ENCODE measurements at regions not wholly inside any gene's neighbourhood (a gene's known extent, or its start where the extent isn't known, plus 50 kb on each side); places are given as distances from the start of the nearest gene placed in this dataset.
"Not testable (repeated sequence)": the region's sequence is repeated elsewhere in the genome, so short reads cannot be mapped to it uniquely, and the experiment has no call there.

- not testable (repeated sequence) for H3K27me3 Mint-ChIP-seq; ATAC-seq (ENCODE audit: low read depth); H3K27ac Mint-ChIP-seq; DNase-seq (ENCODE audit: low spot score in 2 of 2); H3K9me3 Mint-ChIP-seq
- Mint-ChIP-seq H3K4me3 (peak overlapping the region; percentile 14), H3K4me1 (peaks cover 17% of the 10 kb centered on the region), H3K36me3 (peaks cover 17% of the 10 kb centered on the region)
Observed at GRCh38 chr22:22296047-22296446, 51.5 kb downstream of the VPREB1 start.

DNA sequence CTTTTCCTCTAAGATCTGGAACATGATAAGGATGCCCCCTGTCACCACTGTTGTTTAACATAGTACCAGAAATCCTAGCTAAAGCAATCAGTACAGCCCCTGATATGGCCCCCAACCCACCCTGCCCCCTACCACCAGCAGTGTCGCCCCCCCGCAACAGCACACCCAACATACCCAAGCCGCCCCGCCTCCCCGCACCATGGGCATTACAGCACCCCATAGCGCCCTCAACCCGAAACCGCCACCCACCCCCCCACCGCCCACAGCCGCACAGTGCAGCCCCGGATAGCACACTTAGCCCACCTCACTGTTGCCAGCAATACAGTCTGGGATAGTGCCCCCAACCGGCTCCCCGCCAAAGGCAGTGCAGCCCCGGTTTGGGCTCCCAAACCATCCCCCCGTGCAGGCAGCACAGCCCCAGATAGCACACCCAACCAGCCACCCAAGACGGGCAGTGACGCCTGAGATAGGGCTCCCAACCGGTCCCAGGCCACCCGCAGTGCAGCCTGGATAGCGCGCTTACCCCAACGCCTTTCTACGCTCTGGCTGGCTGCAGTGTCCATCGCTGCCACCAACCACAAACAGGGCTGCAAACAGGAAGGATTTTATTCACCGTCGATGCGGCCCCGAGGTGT, 52.7 kb downstream of the VPREB1 start:
- Mint-ChIP-seq H3K36me3 (peaks cover 14% of the 10 kb centered on the region), H3K27ac (peak overlapping the region; percentile 87), H3K4me1 (peaks cover 18% of the 10 kb centered on the region), H3K4me3 (peak overlapping the region; percentile 95)
- H3K9me3 Mint-ChIP-seq; DNase-seq (ENCODE audit: low spot score in 2 of 2); H3K27me3 Mint-ChIP-seq: not testable (repeated sequence)
- ATAC-seq (ENCODE audit: low read depth): peak; percentile 6

- ATAC-seq (ENCODE audit: low read depth): peak; percentile 96
Observed at GRCh38 chr22:22297794-22298653, 53.4 kb downstream of the VPREB1 start.

DNA sequence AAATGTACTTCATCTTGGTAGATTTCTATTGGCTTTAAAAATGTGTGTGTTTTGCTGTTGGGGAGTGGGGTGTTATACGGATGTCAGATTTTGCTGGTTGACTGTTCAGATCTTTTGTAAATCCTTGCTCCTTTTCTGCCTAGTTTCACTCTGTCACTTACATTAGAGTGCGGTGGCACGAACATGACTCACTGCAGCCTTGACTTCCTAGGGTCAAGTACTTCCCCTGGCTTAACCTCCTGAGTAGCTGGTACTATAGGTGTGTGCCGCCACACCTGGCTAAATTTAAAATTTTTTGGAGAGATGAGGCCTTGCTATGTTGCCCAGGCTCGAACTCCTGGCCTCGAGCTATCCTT, 54.0 kb downstream of the VPREB1 start:
- DNase-seq (ENCODE audit: low spot score in 2 of 2); H3K27me3 Mint-ChIP-seq; H3K36me3 Mint-ChIP-seq; ATAC-seq (ENCODE audit: low read depth); H3K27ac Mint-ChIP-seq; H3K9me3 Mint-ChIP-seq: not testable (repeated sequence)
- H3K4me1 Mint-ChIP-seq: peaks cover 14% of the 10 kb centered on the region
- H3K4me3 Mint-ChIP-seq: peak overlapping the region; percentile 95

More at GRCh38 chr22:22297794-22298653, 53.4 kb downstream of the VPREB1 start:
- H3K4me3 Mint-ChIP-seq: peak overlapping the region; percentile 95
- not testable (repeated sequence) for H3K27me3 Mint-ChIP-seq, H3K9me3 Mint-ChIP-seq
- H3K36me3 Mint-ChIP-seq: peaks cover 14% of the 10 kb centered on the region
- peak; percentile 81 to 85 for DNase-seq (ENCODE audit: low spot score in 2 of 2)
- peaks cover 18% of the 10 kb centered on the region for H3K4me1 Mint-ChIP-seq
- peak overlapping the region; percentile 87 for H3K27ac Mint-ChIP-seq

- not testable (repeated sequence) for H3K4me3 Mint-ChIP-seq; DNase-seq (ENCODE audit: low spot score in 2 of 2); H3K27me3 Mint-ChIP-seq; ATAC-seq (ENCODE audit: low read depth); H3K27ac Mint-ChIP-seq; H3K9me3 Mint-ChIP-seq
- peaks cover 14% of the 10 kb centered on the region for H3K36me3 Mint-ChIP-seq
- peaks cover 15% of the 10 kb centered on the region for H3K4me1 Mint-ChIP-seq
Observed at GRCh38 chr22:22300511-22300910, 55.9 kb downstream of the VPREB1 start.

GRCh38 chr22:22300946-22301345, 56.4 kb downstream of the VPREB1 start:
- peaks cover 17% of the 10 kb centered on the region for H3K36me3 Mint-ChIP-seq
- ATAC-seq (ENCODE audit: low read depth); DNase-seq (ENCODE audit: low spot score in 2 of 2); H3K9me3 Mint-ChIP-seq; H3K27ac Mint-ChIP-seq; H3K4me3 Mint-ChIP-seq; H3K27me3 Mint-ChIP-seq: not testable (repeated sequence)
- peaks cover 15% of the 10 kb centered on the region for H3K4me1 Mint-ChIP-seq

DNA sequence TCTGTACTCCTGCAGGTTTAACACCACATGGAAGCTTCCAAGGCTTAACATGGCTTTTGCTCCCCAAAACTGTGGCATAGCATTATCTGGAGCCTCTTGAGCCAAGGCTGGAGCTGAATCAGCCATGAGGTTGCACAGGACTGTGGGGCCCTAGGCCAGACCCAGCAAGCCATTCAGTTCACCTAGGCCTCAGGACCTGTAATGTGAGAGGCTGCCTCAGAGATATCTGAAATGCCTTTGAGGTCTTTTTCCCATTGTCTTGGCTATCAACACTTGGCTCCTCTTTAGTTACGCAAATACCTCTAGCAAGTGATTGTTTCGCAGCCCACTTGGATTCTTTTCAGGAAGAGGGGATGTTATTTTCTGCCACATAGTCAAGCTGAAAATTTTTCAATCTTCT, 72.0 kb downstream of the VPREB1 start:
- peaks cover 40% of the 10 kb centered on the region for H3K36me3 Mint-ChIP-seq
- DNase-seq (ENCODE audit: low spot score in 2 of 2) (no peak), ATAC-seq (ENCODE audit: low read depth) (no peak)
- peaks cover 6% of the 10 kb centered on the region for H3K4me1 Mint-ChIP-seq
- H3K27me3 Mint-ChIP-seq: no peaks in the 10 kb centered on the region
- H3K4me3 Mint-ChIP-seq: no peak overlapping the region
- no peaks in the 10 kb centered on the region for H3K9me3 Mint-ChIP-seq
- no peak overlapping the region for H3K27ac Mint-ChIP-seq

GRCh38 chr22:22318723-22319465, 74.3 kb downstream of the VPREB1 start:
- no peaks in the 10 kb centered on the region for H3K9me3 Mint-ChIP-seq
- H3K27ac Mint-ChIP-seq: peak overlapping the region; percentile 53
- DNase-seq (ENCODE audit: low spot score in 2 of 2): no peak
- H3K4me3 Mint-ChIP-seq: no peak overlapping the region
- peak; percentile 14 for ATAC-seq (ENCODE audit: low read depth)
- peaks cover 16% of the 10 kb centered on the region for H3K4me1 Mint-ChIP-seq
- H3K36me3 Mint-ChIP-seq: peaks cover 39% of the 10 kb centered on the region
- no peaks in the 10 kb centered on the region for H3K27me3 Mint-ChIP-seq

DNA sequence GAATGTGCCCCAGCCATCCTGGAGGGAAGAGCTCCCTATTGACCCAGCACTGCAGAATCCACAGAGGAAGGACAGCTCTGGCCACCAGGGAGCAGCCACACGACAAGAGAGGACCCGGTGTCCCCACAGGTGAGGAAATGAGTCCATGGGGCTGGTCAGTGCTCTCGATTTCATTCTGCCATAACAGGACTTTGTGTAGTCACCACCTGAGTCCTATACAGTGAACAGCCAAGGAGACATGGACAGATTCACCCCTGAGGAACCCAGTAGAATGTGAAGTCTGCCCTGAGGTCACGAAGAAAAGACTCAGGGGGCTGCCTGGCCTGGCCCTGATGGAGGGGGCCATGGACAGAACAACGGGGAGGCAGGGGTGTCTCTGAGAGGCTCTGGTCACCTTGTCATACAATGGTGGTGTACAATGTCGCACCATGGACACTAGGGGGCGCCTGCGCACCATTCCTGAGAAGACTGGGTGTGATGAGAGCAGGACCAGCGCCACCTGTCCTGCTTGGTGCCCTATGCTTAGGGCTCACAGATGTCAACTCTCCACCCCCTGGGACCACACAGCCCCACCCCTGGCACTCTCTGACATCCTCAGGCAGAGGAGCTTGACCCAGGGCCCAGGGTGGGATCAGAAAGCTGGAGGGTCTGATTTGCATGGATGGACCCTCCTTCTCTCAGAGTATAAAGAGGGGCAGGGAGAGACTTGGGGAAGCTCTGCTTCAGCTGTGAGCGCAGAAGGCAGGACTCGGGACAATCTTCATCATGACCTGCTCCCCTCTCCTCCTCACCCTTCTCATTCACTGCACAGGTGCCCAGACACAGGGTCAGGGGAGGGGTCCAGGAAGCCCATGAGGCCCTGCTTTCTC, 77.4 kb downstream of the VPREB1 start:
- H3K9me3 Mint-ChIP-seq, H3K27ac Mint-ChIP-seq, H3K27me3 Mint-ChIP-seq, H3K4me3 Mint-ChIP-seq: not testable (repeated sequence)
- Mint-ChIP-seq H3K4me1 (peaks cover 16% of the 10 kb centered on the region), H3K36me3 (peaks cover 17% of the 10 kb centered on the region)
- DNase-seq (ENCODE audit: low spot score in 2 of 2) (peak; percentile 77 to 81), ATAC-seq (ENCODE audit: low read depth) (peak; percentile 93)

DNA sequence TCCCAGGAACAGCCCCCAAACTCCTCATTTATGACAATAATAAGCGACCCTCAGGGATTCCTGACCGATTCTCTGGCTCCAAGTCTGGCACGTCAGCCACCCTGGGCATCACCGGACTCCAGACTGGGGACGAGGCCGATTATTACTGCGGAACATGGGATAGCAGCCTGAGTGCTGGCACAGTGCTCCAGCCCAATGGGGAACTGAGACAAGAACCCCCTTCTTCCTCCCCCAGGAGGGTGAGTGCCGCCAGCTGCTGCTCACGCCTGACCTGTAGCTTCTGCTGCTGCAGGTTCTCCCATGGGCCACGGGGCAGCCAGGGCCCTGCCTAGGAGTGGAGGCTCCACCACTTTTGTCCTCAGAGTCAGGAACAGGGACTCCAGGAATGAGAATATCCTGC, 78.2 kb downstream of the VPREB1 start:
- H3K27ac Mint-ChIP-seq: no peak overlapping the region
- peak overlapping the region; percentile 47 for H3K4me3 Mint-ChIP-seq
- no peaks in the 10 kb centered on the region for H3K27me3 Mint-ChIP-seq
- no peak for DNase-seq (ENCODE audit: low spot score in 2 of 2)
- H3K4me1 Mint-ChIP-seq: peaks cover 16% of the 10 kb centered on the region
- peaks cover 9% of the 10 kb centered on the region for H3K36me3 Mint-ChIP-seq
- ATAC-seq (ENCODE audit: low read depth): no peak
- no peaks in the 10 kb centered on the region for H3K9me3 Mint-ChIP-seq

- H3K4me1 Mint-ChIP-seq: peaks cover 20% of the 10 kb centered on the region
- H3K9me3 Mint-ChIP-seq: no peaks in the 10 kb centered on the region
- no peak overlapping the region for H3K27ac Mint-ChIP-seq
- H3K36me3 Mint-ChIP-seq: peaks cover 3% of the 10 kb centered on the region
- DNase-seq (ENCODE audit: low spot score in 2 of 2): no peak
- peak; percentile 87 for ATAC-seq (ENCODE audit: low read depth)
- peaks cover 6% of the 10 kb centered on the region for H3K27me3 Mint-ChIP-seq
- no peak overlapping the region for H3K4me3 Mint-ChIP-seq
Observed at GRCh38 chr22:22327723-22328122, 83.1 kb downstream of the VPREB1 start.

DNA sequence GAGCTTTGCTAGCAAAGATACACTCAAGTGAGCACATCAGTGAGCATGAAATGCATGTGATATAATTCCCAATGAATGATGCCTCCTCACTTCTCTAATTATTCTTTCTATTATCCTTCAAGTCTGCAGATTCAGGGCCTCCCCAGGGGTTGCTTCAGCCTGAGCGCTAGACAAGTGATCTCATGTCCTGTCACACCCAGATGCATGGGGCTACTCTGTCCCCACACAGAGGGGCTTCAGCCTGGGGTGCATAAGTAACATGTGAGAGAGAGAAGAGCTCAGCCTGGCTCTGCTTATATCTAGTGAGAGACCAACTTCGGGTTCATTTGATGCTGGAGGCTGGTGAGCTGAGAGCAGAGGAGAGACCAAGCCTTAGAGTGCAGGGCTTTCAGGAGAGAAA, 85.2 kb downstream of the VPREB1 start:
- ATAC-seq (ENCODE audit: low read depth) (no peak), DNase-seq (ENCODE audit: low spot score in 2 of 2) (no peak)
- Mint-ChIP-seq H3K4me1 (peaks cover 18% of the 10 kb centered on the region), H3K4me3 (no peak overlapping the region), H3K36me3 (peaks cover 5% of the 10 kb centered on the region), H3K27ac (no peak overlapping the region), H3K9me3 (no peaks in the 10 kb centered on the region), H3K27me3 (peaks cover 16% of the 10 kb centered on the region)

DNA sequence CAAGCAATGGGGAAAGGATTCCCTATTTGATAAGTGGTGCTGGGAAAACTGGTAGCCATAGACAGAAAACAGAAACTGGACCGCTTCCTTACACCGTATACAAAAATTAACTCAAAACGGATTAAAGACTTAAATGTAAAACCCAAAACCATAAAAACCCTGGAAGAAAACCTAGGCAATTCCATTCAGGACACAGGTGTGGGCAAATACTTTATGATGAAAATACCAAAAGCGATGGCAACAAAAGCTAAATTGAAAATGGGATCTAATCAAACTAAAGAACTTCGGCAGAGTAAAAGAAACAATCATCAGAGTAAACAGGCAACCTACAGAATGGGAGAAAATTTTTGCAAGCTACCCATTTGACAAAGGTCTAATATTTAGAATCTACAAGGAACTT, 91.1 kb downstream of the VPREB1 start:
- ATAC-seq (ENCODE audit: low read depth); H3K4me3 Mint-ChIP-seq; DNase-seq (ENCODE audit: low spot score in 2 of 2); H3K4me1 Mint-ChIP-seq; H3K9me3 Mint-ChIP-seq; H3K27ac Mint-ChIP-seq; H3K36me3 Mint-ChIP-seq: not testable (repeated sequence)
- peaks cover 23% of the 10 kb centered on the region for H3K27me3 Mint-ChIP-seq

Data from memory B cell (primary cell).